Cardiac septum (tissue), 1 donor: ENCODE measurements at regions not wholly inside any gene's neighbourhood (a gene's known extent, or its start where the extent isn't known, plus 50 kb on each side); places are given as distances from the start of the nearest gene placed in this dataset.

ENCODE experiments used
- DNase-seq: peaks from one replicate; pipeline ENCODE4 v3.0.0-alpha.2; 2020; ENCODE audit warnings: low spot score
- intact Hi-C: fragments of 100-400 bp; cut with DNase I; formaldehyde crosslinking; loops from one replicate; pipeline ENCODE4 v1.14.0; 2022
- donor health status: DM: no; HTN: no; CAD: no.

DNA sequence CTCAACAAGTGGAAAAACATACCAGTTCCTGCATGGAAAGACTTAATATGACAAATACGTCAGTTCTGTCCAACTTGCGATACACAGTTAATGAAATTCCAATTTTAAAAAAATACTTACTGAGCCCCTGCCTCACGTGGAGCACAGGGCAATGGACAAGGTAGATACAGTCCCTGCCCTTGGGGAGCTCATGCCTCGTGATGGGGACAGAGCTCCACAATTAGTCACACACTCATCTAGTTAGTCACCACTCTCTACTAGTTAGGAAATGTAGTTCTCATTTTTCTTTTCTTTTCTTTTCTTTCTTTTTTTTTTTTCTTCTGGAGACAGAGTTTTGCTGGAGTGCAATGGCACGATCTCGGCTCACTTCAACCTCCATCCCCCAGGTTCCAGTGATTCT, 74.7 kb upstream of the CDH5 start:
- intact Hi-C loops, result no loop called here
- DNase-seq, result no peak

DNA sequence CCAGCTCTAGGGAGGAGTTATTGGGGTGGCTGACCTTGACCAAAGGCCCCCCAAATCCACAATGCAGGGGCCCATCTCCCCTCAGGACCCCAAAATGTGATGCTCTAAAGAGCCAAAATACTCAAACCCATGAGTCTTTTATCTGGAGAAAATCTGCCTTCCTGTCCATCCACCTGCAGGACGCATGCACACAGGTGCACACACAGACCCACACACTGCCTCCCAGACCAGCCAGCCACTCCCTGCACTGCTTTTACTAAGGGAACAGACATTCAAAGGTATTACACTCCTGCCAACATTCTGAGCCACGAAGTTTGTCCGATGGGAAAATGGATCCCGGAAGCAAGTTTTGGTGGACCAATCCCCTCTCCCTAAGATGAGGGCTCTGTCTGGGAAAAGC, 76.1 kb upstream of the CDH5 start:
- DNase-seq, result no peak
- intact Hi-C loops, result no loop called here

DNA sequence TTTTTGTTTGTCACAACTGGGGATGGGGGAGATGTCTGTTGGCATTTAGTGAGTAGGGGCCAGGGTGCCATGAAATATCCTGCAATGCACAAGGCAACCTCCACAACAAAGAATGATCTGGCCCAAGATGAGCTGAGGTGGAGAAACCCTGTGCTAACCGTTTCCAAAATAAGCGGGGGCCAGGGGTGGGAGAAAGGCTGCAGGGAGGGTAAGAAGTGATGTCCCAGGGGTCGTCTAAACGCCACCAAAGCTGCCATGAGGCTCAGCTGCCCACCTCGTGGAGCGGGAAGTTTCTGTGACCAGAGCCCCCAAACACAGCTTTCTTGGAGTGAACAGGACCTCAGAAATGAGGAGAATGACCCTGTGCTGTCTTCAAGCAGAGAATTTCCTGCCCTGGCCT, 76.5 kb upstream of the CDH5 start:
- DNase-seq, result no peak
- intact Hi-C loops, result no loop called here

DNA sequence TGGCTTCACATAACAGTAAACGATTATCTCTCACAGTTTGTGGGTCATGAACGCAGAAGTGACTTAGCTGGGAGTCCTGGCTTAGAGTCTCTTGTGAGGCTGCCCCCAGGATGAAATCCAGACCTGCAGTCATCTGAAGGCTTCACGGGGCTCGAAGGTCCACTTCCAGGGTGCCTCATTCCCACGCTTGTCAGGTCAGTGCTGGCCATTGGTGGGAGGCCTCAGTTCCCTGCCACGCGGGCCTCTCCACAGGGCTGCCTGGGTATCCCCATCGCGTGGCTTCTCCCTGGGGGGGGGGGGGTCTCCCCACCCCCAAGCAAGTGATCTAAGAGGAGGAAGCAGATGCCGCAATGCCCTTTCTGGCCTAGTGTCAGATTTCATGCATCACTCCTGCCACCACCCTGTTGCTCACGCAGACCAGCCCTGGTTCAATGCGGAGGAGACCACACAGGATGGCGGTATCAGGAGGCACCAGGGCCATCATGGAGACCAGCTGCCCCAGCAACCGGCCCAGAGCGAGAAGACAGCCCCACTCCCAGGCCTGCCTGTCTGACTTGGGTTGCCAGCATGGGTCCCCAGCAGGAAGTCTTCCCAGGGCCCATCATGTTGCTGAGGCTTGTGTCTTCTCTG, 77.3 kb upstream of the CDH5 start:
- DNase-seq, result no peak
- intact Hi-C loops, result no loop called here

DNA sequence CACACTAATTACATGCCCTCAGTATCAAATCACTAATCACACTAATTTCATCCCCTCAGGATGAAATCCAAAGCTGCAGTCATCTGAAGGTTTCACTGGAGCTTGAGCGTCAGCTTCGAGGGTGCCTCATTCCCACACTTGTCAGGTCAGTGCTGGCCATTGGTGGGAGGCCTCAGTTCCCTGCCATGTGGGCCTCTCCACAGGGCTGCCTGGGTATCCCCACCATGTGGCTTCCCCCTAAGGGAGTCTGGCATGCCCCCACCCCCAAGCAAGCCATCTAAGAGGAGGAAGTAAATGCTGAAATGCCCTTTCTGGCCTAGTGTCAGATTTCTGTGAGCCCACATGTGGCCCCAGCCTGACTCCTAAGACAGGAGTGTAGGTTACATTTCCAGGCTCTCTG, 78.6 kb upstream of the CDH5 start:
- intact Hi-C loops, result no loop called here
- DNase-seq, result no peak

DNA sequence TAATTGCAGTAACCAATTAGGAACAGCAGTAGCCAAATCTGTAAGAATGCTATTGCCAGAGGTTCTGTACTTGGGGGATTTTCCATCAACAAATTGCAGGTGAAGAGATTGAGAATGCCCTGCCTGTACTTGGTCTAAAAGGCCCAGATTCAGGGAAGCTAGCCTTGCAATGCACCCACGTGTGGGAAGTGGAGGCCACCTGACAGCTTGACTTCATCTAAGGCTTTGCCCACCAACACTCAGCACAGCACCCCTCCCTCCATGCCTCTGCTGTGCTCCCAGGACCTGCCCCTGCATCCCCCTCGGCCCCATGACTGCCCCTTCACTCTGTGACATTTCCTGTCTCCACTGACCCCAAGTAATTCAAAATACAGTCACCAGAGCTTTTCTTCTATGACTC, 79.1 kb upstream of the CDH5 start:
- intact Hi-C loops, result no loop called here
- DNase-seq, result no peak

DNA sequence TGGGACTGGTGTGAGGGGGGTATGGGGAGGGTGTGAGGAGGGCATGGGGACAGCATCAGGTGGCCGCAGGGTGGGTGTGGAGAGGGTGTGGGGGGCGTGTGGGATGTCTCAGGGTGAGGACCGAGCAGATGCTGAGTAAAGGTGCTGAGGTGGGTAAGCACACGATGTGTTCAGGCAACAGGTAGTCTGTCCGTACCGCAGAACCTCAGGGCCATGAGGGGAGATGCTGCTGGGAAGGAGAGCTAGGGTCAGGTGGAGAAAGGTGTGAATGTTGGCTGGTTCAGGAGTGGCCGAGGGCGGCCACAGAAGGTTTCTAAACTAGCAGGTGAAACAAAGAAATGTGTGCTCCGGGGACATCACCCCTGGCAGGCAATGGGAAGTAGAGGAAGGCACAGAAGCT, 80.0 kb upstream of the CDH5 start:
- intact Hi-C loops, result no loop called here
- peak; percentile 54 for DNase-seq

DNA sequence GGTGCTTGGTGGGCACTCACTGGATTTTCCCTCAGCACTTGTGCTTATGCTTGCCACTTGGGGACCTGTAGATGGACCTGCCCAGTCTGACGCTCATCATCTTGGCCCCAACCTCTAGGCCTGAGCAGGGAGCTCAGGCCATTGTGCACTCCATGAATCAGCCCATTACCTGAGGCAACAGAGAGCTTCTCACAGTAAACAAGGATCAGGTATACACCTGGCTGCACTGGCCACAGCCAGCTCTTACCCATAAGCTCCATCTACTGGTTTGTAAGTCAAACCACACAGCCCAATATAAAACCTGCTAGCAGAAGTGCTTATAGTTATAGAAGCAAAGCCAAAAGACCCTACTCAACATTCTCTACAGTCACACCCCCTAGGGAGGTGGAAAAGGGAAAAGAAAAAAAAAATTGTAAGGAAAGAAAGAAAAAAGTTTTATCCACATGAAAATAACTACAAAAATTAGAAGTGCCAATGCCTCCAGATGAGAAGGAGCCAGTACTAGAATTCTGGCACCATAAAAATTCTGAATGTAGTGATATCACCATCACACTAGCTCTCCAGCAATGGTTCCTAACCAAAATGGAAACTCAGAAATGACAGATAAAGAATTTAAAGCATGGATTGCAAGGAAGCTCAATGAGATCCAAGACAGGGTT, 87.8 kb upstream of the CDH5 start:
- DNase-seq, result no peak
- intact Hi-C loops, result loop anchor here (10.0 kb wide), 1 partner anchor 66 kb away; no protein-coding TSS in a partner anchor

DNA sequence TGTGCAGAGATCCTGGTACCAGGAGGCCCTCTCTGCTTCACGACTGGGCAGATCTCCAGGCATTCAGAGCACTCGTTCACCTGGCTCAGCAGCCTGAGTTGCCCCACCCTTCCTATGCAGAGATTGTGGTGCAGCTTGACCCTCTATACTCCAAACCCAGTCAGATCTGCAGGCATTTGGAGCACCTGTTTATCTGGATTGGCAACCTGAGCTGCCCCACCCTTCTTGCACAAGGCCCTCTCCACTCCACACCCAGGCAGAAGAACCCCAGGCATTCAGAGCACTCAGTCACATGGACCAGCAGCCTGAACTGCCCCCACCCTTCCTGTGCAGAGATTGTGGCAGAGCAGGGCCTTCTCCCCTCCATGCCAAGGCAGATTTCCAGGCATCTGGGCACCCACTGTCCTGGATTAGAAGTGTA, 88.4 kb upstream of the CDH5 start:
- no peak for DNase-seq
- intact Hi-C loops, result loop anchor here (10.0 kb wide), 1 partner anchor 67 kb away; no protein-coding TSS in a partner anchor

DNA sequence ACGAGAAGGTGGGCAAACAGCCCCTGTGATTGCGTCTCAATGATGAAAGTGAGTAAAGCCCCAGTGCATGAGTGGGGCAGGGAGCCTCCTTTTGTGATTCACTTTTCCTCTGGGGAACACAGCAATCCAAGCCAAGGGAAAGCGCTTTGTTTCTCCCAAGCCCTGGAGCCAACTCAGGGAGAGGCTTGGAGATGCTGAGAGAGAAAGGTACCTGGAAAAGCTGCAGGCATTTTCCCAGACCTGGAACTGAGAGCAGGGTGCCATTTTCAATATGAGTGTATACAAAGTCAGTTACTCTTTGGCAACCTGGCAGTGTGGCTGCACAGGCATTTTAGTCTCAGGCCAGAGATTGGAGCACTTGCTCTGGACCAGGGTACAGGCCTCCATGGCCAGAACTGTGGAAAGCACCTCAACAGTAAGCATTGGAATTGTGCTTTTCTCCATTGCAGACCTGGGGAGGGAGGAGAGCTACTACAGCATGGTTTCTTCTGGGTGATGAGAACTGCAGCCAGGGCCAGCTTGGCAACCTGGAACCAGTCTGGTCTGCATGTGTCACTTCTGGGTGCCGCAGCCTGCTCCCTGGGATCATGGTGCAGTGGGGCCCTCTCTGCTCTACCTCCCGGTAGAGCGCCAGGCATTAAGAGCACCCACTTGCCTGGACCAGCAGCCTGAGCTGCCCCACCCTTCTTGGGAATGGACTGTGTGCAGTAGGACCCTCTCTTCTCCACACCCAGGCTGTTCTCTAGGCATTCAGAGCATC, 89.0 kb upstream of the CDH5 start:
- intact Hi-C loops, result loop anchor here (10.0 kb wide), 1 partner anchor 67 kb away; no protein-coding TSS in a partner anchor
- DNase-seq, result no peak

DNA sequence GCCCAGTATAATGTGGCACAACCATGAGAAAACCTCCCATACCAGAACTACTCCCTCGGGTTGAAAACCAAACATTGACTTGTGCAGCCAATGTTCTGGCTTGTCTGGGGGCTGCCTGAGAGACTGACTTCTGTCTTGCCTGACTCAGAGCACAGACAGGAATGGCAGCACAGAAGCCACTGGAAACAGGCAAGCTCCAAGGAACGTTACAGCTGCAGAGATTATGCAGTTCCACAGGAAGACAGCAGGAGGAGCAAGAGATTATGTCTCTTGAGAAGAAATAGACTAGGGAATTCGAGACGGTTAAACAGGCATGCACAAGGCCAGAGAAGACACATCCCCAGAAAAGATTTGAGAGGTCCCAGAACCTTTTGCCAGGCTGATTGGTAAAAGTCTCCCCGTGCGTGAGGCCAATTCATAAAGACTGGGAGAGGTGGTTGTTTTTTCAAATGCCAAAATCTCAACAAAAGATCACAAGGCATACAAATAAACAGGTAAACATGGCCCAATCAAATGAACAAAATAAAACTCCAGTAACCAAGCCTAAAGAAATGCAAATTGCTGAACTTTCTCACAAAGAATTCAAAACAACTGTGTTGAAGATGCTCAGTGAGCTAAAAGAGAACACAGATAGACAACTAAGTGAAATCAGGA, 90.6 kb upstream of the CDH5 start:
- no peak for DNase-seq
- intact Hi-C loops, result loop anchor here (10.0 kb wide), 1 partner anchor 69 kb away; no protein-coding TSS in a partner anchor

DNA sequence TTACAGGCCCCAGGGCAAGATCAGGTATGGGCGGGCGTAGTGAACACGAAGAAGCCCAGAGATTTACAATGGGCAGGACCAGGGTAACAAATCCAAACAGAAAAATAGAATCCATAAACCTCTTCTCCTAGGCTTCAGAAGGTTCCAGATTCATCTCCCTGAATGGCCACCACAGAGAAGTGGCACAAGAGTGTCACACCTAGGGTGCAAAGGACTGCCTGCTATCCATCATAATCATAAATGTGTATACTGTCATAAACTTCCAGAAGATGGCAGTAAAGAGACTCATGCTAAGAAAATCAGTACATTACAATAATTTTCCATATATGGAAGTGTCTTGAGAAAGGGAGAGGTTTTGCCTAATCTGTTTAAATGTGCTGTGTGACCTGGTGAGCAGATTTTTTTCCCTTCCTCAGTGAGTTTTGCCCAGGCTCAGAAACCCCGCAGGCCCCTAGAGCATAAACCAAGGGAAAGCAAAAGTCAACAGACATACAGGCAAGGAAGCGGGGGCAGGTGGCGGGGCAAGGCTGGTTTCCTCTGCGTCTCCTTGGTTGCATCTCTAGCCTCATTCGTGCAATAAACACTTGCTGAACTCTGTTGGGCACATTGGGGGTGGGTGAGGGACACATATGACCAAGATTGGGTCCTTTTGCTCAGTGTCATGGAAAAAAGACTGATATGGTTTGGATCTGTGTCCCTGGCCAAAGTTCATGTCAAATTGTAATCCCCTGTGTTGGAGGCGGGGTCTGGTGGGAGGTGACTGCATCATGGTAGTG, 92.0 kb upstream of the CDH5 start:
- intact Hi-C loops, result loop anchor here (10.0 kb wide), 1 partner anchor 70 kb away; no protein-coding TSS in a partner anchor

DNA sequence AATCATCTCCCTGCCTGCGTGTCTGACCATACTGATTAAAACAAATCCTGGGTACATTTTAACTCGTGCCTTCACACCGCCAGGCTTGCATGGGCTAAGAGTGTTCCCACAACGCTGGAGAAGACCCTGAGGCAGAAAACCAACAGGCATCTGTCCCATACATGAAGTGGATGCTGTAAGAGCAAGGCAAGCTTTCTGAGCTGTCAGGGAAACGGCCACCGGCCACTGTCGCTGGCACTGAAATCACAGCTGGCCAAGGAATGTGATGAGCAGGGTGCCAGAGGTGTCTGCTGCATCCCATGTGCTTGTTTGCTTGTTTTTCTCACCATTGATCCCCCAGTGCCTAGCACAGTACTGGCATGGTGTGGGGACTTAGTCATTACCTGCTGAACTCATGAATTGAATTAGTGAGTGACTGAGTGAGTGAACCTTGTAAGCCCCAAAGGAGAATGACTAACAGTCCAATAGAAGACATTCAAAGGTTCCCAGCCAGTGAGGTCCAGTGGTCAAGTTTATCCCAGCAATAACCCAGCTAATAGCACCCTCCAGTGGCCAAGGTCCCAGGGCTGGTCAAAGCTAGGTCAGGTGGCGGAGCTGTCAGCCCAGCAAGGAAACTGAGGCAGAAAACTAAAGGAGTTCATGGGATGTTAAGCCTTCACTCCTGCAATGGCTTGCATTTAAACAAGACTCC, 92.7 kb upstream of the CDH5 start:
- no peak for DNase-seq
- intact Hi-C loops, result loop anchor here (10.0 kb wide), 1 partner anchor 71 kb away; no protein-coding TSS in a partner anchor

More for the DNA sequence above, 92.0 kb upstream of the CDH5 start:
- no peak for DNase-seq

DNA sequence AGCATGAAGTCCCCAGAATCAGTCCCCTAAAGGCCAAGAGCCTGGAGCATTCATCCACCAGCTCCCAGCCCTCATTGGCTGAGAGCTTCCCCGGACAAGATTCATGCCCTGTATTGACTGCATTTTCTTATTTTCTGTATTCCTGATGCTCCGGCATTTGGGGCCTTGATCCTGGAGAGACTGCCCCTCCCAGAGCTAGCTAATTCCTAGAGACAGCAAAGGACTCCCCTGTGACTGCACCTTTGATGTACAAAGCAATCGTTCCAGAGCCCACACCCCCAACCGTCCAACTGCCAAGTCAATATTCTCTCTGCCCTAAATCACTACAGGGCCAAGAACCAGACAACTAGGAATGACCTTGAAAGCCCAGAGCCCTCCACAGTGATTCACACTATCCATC, 93.4 kb upstream of the CDH5 start:
- intact Hi-C loops, result loop anchor here (10.0 kb wide), 1 partner anchor 72 kb away; no protein-coding TSS in a partner anchor
- no peak for DNase-seq

DNA sequence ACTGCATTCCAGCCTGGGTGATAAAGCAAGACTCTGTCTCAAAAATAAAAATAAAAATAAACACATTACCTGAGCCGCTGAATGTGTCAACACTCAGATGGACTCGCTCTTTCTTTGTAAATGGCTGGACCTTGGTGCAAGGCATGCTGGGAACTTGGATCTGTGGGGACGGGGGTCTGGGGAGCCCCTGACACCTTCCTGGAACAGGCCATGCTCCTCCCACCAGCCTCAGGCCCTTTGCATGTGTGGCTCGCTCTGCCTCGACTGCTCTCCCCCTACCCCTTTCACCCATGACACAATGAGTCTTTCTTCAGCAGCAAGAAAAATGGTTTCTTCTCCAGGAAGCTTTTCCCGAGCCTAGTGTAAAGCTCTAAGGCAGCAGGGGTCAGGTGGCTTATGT, 94.0 kb upstream of the CDH5 start:
- intact Hi-C loops, result loop anchor here (10.0 kb wide), 1 partner anchor 72 kb away; no protein-coding TSS in a partner anchor
- DNase-seq, result no peak

DNA sequence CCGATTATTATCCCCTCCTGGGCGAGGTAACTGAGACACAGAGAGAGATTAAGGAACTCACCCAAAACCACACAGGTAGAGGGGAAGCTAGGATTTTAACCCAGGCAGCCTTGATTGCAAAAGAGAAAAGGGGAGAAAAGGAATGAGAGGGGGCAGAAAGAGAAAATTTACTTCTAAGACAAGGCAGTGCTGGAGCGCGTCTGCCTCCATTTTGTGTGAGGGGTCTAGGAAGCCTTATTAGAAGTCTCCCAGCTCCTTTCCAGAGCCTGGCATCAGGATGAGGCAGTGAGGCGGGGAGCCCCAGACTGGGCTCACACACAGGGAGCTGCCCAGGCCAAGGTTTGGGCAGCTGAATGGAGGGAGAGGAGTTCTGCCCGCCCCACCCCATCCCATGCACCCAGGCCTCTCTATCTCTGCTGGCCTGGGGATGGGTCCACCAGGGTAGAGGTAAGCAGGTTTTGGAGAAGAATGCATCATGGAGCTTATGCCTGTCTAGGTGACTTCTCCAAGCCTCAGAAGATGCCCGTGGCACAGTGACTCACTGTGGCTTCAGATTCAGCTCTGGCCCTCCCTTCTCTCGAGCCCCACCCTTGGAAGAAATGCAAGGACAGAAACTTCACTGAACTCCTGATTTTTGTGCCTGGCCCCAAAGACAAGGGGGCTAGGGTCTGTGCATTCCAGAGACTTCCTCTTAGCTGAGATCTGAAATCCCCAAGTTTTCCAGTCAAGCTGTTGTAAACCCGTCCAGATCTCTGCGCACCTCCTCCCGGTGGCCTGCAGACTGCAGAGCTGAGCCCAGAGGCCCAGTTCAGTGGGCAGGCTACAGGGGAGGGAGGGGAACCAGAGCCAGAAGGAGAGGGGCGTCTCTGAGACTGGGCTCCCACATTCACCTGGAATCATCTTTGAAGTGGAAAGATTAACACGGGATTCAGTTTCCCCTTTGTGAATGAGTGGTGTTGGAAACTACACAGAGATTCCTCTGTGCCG, 95.1 kb upstream of the CDH5 start:
- intact Hi-C loops, result loop anchor here (10.0 kb wide), 1 partner anchor 73 kb away; no protein-coding TSS in a partner anchor
- DNase-seq, result no peak

DNA sequence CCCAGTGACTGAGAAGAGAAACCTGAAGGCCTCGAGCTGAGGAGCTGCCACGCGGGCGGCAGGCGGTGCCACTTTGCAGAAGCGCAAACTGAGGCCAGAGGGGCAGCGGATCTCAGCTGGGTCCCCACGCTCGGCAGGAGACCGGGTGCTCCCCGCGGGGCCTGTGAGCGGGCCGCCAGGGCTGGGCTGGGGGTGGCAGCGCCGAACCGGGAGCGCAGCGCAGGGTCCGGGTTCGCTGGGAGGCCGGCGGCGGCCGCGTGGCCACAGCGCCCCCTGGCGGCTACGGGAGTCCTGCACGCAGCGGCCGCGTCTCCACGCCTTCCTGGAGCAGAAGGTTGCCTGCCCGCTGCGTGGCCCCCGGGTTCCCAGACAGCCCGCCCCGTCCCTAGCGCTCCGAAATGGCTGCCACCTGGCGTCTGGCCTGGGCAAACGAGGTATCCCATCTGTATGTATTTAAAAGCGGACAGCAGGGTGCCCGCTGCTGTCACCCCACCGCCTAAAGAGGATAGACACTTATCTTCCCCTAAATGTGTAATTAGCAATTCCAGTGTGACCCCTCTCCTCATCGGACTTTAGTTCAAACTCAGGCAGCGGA, 96.1 kb upstream of the CDH5 start:
- intact Hi-C loops, result loop anchor here (10.0 kb wide), 1 partner anchor 74 kb away; no protein-coding TSS in a partner anchor
- DNase-seq, result peak; percentile 91
